Activated CD4-positive, alpha-beta T cell treated with anti-CD3 and anti-CD28 coated beads, Interleukin-2, amount 10 ng/mL, durations not matched to agents 24 days and 14 days (primary cell): ENCODE measurements at regions not wholly inside any gene's neighbourhood (a gene's known extent, or its start where the extent isn't known, plus 50 kb on each side); places are given as distances from the start of the nearest gene placed in this dataset.
A peak's percentile ranks its signal among the peaks of the same experiment; 100 is the strongest.

Experiments used
- DNase-seq: peaks from one replicate; pipeline ENCODE4 v3.0.0; 2022
- H3K27ac Mint-ChIP-seq: one replicate; pipeline ENCODE4 v1.8.0; 2022; ENCODE audit warnings: mild to moderate bottlenecking, mixed read lengths
- H3K27me3 Mint-ChIP-seq: one replicate; pipeline ENCODE4 v1.8.0; 2022; ENCODE audit warnings: mixed read lengths
- H3K36me3 Mint-ChIP-seq: one replicate; pipeline ENCODE4 v1.8.0; 2022; ENCODE audit warnings: low read depth, mild to moderate bottlenecking, mixed read lengths
- H3K4me1 Mint-ChIP-seq: one replicate; pipeline ENCODE4 v1.8.0; 2021; ENCODE audit warnings: mixed read lengths
- H3K4me3 Mint-ChIP-seq: one replicate; pipeline ENCODE4 v1.8.0; 2022; ENCODE audit warnings: mild to moderate bottlenecking, moderate library complexity, mixed read lengths
- H3K9me3 Mint-ChIP-seq: one replicate; pipeline ENCODE4 v1.8.0; 2021; ENCODE audit warnings: mixed read lengths
- intact Hi-C: fragments of 100-400 bp; cut with micrococcal nuclease; formaldehyde crosslinking; loops from one replicate; pipeline ENCODE4 v1.15.1; 2023

DNA sequence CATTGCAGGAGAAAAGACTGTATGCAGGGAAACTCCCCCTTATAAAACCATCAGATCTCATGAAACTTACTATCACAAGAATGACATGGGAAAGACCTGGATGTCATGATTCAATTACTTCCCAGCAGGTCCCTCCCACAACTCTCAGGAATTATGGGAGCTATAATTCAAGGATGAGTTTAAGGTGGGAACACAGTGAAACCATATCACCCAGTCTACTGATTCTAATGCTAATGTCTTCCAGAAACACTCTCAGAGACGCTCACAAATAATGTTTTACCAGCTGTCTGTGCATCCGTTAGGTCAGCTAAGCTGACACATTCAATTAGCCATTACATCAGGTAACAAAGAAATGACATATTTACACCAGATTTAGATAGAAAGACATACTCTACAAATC is 637.9 kb downstream of the NLGN4Y start:
- DNase-seq = no peak
- Mint-ChIP-seq H3K4me1 (no peaks in the 10 kb centered on the region), H3K27ac (no peak overlapping the region), H3K36me3 (no peaks in the 10 kb centered on the region), H3K4me3 (no peak overlapping the region), H3K27me3 (no peaks in the 10 kb centered on the region), H3K9me3 (no peaks in the 10 kb centered on the region)
- intact Hi-C loops = no loop called here

- intact Hi-C loops = no loop called here
- no peaks in the 10 kb centered on the region for H3K4me1 Mint-ChIP-seq
- no peaks in the 10 kb centered on the region for H3K36me3 Mint-ChIP-seq
- H3K27me3 Mint-ChIP-seq = no peaks in the 10 kb centered on the region
- no peak overlapping the region for H3K4me3 Mint-ChIP-seq
- H3K9me3 Mint-ChIP-seq = no peaks in the 10 kb centered on the region
- H3K27ac Mint-ChIP-seq = no peak overlapping the region
- no peak for DNase-seq
Observed at GRCh38 chrY:15179890-15180289, 655.6 kb downstream of the NLGN4Y start.

DNA sequence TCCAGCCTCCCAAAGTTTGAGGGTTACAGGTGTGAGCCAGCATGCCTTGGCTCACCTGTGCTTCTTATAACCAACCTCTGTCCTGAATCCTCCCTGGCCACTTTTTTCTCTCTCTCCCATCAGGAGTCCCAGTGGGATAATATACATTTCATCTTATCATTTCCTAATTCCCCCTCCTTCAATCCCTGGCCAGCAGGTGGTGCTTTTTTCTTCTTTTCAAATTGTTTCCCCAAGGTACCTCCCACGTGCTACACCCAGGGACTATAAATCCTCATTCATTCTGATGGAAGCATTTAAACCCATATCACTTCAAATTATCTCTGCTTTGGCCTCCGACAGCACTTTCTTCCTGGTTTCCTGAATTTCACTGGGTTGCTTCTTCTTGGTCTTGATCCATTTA is 704.7 kb downstream of the NLGN4Y start:
- DNase-seq = no peak
- H3K4me1 Mint-ChIP-seq = no peaks in the 10 kb centered on the region
- intact Hi-C loops = no loop called here

DNA sequence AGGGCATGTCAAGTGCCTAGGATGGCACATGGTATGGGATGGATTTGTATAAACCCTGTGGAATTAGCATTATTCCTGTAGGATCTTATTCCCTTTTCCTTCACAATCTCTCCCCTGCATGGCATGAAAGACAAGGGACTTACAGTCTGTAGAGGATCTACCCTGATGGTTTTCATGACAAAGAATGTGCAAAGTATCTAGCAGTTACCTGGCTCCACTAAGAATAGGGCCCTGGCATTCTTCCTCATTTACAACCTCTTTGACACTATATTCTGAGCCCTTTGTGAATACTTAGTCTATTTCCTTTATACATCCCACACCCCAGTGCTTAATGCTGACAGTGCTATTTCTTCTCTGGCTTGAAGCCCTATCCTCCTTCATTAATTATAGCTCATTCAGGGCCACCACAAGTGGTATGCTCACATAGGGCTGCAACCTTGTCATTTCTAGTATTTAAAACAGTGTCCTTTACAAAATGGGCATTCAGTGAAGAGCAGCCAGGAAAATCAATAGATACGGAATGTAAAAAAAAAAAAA is 715.3 kb downstream of the NLGN4Y start:
- intact Hi-C loops = no loop called here
- H3K4me1 Mint-ChIP-seq = no peaks in the 10 kb centered on the region
- no peaks in the 10 kb centered on the region for H3K27me3 Mint-ChIP-seq
- no peaks in the 10 kb centered on the region for H3K36me3 Mint-ChIP-seq
- H3K9me3 Mint-ChIP-seq = no peaks in the 10 kb centered on the region
- DNase-seq = no peak
- no peak overlapping the region for H3K4me3 Mint-ChIP-seq
- no peak overlapping the region for H3K27ac Mint-ChIP-seq

More for the DNA sequence above, 704.7 kb downstream of the NLGN4Y start:
- Mint-ChIP-seq H3K27ac (no peak overlapping the region), H3K9me3 (no peaks in the 10 kb centered on the region), H3K36me3 (no peaks in the 10 kb centered on the region), H3K27me3 (no peaks in the 10 kb centered on the region), H3K4me3 (no peak overlapping the region)

- intact Hi-C loops = no loop called here
- Mint-ChIP-seq H3K9me3 (no peaks in the 10 kb centered on the region), H3K4me1 (no peaks in the 10 kb centered on the region), H3K27me3 (no peaks in the 10 kb centered on the region), H3K27ac (no peak overlapping the region), H3K4me3 (no peak overlapping the region), H3K36me3 (no peaks in the 10 kb centered on the region)
- no peak for DNase-seq
Observed at GRCh38 chrY:15259286-15259685, 735.0 kb downstream of the NLGN4Y start.

DNA sequence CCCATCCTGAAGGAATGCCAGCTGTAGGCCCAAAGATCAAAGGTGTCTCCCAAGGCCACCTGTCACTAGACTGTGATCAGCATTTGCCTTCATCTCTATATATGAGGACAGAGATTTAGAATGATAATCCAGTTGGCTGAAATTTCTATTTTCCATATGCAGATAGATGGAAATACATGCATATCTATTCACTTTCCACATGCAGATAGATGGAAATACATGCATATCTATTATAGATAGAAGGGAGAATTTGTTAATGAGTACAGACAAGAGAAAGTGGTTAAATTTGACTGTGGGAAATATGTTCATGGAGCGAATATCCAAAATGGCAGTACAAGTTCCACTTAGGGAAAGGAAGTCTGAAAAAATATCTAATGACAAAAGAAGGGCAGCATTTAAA is 762.2 kb downstream of the NLGN4Y start:
- intact Hi-C loops = no loop called here
- Mint-ChIP-seq H3K36me3 (no peaks in the 10 kb centered on the region), H3K4me1 (no peaks in the 10 kb centered on the region), H3K27ac (no peak overlapping the region), H3K27me3 (no peaks in the 10 kb centered on the region), H3K9me3 (no peaks in the 10 kb centered on the region), H3K4me3 (no peak overlapping the region)
- no peak for DNase-seq

DNA sequence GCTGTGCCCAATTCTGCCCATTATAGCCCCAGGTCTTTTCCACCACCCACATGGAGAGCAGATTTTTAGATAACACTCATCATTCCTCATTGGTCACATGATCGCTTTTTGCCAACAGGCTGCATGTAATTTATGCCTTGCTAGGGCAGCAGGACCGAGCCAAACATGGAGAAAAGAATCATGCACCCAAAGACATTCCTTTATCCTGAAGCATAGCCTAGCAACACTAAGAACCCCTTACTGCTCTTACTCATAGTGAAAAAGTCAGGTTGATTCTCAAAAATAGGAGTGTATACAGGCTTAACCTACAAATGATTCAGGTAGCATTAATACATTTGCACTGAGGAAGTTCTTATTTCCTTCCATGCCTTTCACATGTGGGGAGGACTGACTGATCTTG is 765.5 kb downstream of the NLGN4Y start:
- H3K27ac Mint-ChIP-seq = no peak overlapping the region
- H3K4me3 Mint-ChIP-seq = no peak overlapping the region
- no peaks in the 10 kb centered on the region for H3K9me3 Mint-ChIP-seq
- DNase-seq = no peak
- no peaks in the 10 kb centered on the region for H3K27me3 Mint-ChIP-seq
- no peaks in the 10 kb centered on the region for H3K36me3 Mint-ChIP-seq
- no peaks in the 10 kb centered on the region for H3K4me1 Mint-ChIP-seq
- intact Hi-C loops = no loop called here

DNA sequence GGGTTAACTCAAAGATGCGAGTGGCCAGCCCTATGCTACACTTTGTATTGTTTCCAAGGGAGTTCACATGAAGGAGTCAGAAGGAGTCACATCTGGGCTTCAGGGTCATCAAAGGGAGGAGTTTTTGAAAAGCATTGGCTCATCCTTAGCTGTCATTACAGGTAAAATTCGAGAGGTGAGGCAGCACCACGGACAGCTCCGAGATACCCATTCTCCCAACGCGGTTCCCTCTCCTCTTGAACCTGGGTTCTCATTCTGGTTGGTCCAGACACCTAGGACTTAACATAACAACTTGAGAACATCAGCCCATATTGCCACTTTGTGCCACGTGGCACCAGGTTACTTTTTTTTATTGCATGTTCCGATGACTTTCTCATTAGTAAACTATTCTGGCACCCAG is 768.6 kb downstream of the NLGN4Y start:
- Mint-ChIP-seq H3K36me3 (no peaks in the 10 kb centered on the region), H3K4me1 (no peaks in the 10 kb centered on the region), H3K27ac (no peak overlapping the region), H3K9me3 (no peaks in the 10 kb centered on the region), H3K4me3 (no peak overlapping the region), H3K27me3 (no peaks in the 10 kb centered on the region)
- DNase-seq = no peak
- intact Hi-C loops = no loop called here

GRCh38 chrY:15301879-15302278 is 777.5 kb downstream of the NLGN4Y start:
- Mint-ChIP-seq H3K4me1 (no peaks in the 10 kb centered on the region), H3K27me3 (no peaks in the 10 kb centered on the region), H3K36me3 (no peaks in the 10 kb centered on the region), H3K4me3 (no peak overlapping the region), H3K9me3 (no peaks in the 10 kb centered on the region), H3K27ac (no peak overlapping the region)
- intact Hi-C loops = no loop called here
- no peak for DNase-seq

GRCh38 chrY:15312166-15312565 is 787.8 kb downstream of the NLGN4Y start:
- DNase-seq = no peak
- no peak overlapping the region for H3K4me3 Mint-ChIP-seq
- intact Hi-C loops = no loop called here
- H3K36me3 Mint-ChIP-seq = no peaks in the 10 kb centered on the region
- H3K9me3 Mint-ChIP-seq = peaks cover 7% of the 10 kb centered on the region
- H3K4me1 Mint-ChIP-seq = no peaks in the 10 kb centered on the region
- no peak overlapping the region for H3K27ac Mint-ChIP-seq
- no peaks in the 10 kb centered on the region for H3K27me3 Mint-ChIP-seq

GRCh38 chrY:15324189-15324588 is 799.9 kb downstream of the NLGN4Y start:
- no peaks in the 10 kb centered on the region for H3K36me3 Mint-ChIP-seq
- H3K4me3 Mint-ChIP-seq = no peak overlapping the region
- no peaks in the 10 kb centered on the region for H3K27me3 Mint-ChIP-seq
- no peaks in the 10 kb centered on the region for H3K9me3 Mint-ChIP-seq
- H3K27ac Mint-ChIP-seq = no peak overlapping the region
- no peaks in the 10 kb centered on the region for H3K4me1 Mint-ChIP-seq
- DNase-seq = no peak
- intact Hi-C loops = no loop called here

DNA sequence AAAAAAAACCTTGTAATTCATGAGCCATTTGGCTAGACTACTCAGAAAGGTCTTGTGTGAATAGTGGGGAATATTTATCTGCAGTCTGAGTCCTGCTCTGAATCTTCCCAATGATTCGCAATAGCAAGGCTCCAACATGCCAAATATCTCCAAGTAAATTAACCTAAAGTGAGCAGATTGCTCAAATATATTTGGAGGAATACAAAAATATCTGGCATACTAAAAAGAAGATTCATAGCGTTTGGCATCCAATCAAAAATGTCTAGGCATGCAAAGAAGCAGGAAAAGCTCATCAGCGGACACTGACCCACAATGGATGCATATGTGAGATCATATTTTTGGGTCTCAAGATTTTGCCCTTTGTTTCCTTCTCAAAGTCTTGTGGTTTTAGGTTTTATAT is 800.9 kb downstream of the NLGN4Y start:
- intact Hi-C loops = no loop called here
- Mint-ChIP-seq H3K36me3 (no peaks in the 10 kb centered on the region), H3K27me3 (no peaks in the 10 kb centered on the region), H3K4me1 (no peaks in the 10 kb centered on the region), H3K9me3 (no peaks in the 10 kb centered on the region), H3K4me3 (no peak overlapping the region), H3K27ac (no peak overlapping the region)
- DNase-seq = no peak

DNA sequence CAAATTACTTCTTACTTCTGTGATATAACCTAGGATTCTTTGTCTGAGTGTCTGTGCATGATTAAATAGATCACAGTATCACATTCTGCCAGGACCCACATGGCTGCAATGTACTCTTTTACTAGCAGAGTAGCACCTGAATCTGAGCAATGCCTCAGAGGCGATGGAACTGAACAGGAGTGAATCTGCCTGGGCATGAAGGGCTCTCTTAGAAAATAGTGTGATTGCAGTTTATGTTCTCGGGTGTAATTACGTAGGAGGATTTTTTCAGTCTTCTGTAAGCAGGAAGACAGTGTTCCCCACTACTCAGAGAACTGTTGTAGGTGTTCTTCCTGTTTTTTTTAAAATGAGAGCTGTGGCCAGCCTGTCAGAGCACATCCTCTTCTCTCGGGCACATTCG is 802.3 kb downstream of the NLGN4Y start:
- Mint-ChIP-seq H3K27ac (no peak overlapping the region), H3K9me3 (no peaks in the 10 kb centered on the region), H3K4me1 (no peaks in the 10 kb centered on the region), H3K36me3 (no peaks in the 10 kb centered on the region), H3K27me3 (no peaks in the 10 kb centered on the region), H3K4me3 (no peak overlapping the region)
- intact Hi-C loops = no loop called here
- peak; percentile 41 for DNase-seq

DNA sequence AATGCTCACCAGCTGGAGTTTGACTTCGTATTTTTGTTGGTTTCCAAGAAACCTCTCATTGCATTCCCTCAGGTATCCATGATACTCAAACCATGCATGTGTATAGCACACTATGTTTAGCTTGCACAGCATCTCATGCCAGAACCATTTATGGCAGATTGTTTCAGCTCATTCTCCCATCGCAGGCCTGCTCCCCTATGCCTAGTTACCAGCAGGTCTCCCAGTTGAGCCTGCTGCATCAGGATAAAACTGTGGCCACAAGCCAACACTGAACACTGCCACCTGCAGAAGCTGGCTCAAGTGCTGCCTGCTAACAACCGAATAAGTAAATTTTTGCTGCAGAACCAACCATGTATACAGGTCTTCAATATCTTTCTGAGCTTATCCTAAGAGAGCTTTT is 804.5 kb downstream of the NLGN4Y start:
- intact Hi-C loops = no loop called here
- DNase-seq = no peak
- Mint-ChIP-seq H3K9me3 (no peaks in the 10 kb centered on the region), H3K36me3 (no peaks in the 10 kb centered on the region), H3K27ac (no peak overlapping the region), H3K27me3 (no peaks in the 10 kb centered on the region), H3K4me1 (no peaks in the 10 kb centered on the region), H3K4me3 (no peak overlapping the region)

DNA sequence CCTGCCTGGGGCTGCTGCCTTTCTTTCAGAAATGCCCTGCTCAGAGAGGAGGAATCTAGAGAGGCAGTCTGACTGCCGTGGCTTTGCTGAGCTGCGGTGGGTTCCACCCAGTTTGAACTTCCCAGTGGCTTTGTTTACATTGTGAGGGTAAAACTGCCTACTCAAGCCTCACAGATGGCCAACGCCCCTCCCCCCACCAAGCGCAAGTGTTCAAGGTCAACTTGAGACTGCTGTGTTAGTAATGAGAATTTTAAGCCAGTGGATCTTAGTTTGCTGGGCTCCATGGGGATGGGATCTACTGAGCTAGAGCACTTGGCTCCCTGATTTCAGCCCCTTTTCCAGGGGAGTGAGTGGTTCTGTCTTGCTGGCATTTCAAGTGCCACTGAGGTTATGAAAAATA is 819.2 kb downstream of the NLGN4Y start:
- Mint-ChIP-seq H3K4me1 (no peaks in the 10 kb centered on the region), H3K9me3 (peaks cover 5% of the 10 kb centered on the region), H3K4me3 (no peak overlapping the region), H3K27ac (no peak overlapping the region), H3K36me3 (no peaks in the 10 kb centered on the region), H3K27me3 (no peaks in the 10 kb centered on the region)
- intact Hi-C loops = no loop called here
- no peak for DNase-seq
